NCI-H2107 treated with DMSO at 0.1 percent for 48 hours (cell line): ENCODE measurements at regions not wholly inside any gene's neighbourhood (a gene's known extent, or its start where the extent isn't known, plus 50 kb on each side); places are given as distances from the start of the nearest gene placed in this dataset.
"Not testable (repeated sequence)": the region's sequence is repeated elsewhere in the genome, so short reads cannot be mapped to it uniquely, and the experiment has no call there.

Source experiments
- DNase-seq: peaks from one replicate; lab custom pipeline; 2025; ENCODE audit not compliant: unreplicated experiment; lab: John Stamatoyannopoulos, UW

GRCh38 chr11:38746516-38746915 lies 2148.5 kb upstream of the RAG2 start:
- not testable (repeated sequence) for DNase-seq

GRCh38 chr11:38723361-38723760 lies 2125.3 kb upstream of the RAG2 start:
- DNase-seq: no peak

DNA sequence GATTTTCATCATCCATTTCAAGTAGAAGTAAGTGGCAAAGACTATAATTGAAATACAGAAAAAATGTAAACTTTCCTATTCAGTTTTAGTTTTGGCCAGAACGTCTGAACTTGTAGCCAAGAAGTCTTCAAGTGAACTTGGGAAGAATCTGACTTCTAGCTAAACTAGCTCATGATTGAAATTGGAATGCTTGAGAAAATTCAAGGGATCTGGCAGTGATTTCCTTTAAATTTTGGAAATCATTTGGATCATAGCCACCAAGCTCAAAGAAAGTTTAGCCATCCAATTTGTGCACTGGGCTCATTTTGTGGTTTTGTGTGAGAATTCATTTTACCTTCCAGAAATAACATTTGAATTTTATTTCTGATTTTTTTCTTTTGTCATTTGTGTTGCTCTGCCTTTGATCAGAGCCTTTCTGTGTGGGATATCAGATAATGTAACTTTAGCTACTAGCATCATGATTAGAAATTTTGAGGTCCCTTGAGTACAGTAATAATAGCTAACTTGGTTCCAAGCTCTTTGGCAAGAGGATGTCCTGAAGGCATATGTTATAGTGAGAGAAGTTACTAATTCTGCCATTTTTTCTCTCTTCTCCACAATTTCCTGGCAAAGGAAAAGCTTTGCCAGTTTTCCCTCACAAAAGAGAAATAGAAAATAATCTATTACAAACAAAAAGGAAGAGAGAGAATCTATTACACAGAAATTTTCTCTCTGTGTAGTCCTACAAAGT lies 2123.7 kb upstream of the RAG2 start:
- DNase-seq: no peak

- no peak for DNase-seq
These were observed 2120.6 kb upstream of the RAG2 start for GRCh38 chr11:38718659-38719058.

DNA sequence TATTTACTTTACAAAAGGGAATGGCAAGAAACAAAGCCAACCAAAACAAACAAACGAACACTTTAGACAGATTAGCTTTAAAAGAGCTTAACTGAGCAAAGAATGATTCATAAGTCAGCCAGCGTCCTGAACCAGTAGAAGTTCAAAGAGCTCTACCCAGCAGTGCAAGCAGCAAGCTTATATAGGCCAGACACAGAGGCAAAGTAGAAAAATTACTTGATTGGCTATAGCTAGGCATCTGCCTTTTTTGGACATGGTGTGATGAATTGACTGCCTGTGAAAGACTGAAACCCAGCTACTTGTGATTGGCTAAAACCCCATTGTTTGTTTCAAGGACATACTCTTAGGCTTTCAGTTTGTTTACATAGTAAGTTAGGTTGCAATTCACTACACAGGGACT lies 2120.0 kb upstream of the RAG2 start:
- no peak for DNase-seq

- no peak for DNase-seq
These were observed 2113.1 kb upstream of the RAG2 start for GRCh38 chr11:38711110-38711509.

GRCh38 chr11:38710262-38710661 lies 2112.2 kb upstream of the RAG2 start:
- DNase-seq: no peak

- no peak for DNase-seq
These were observed 2102.1 kb upstream of the RAG2 start for GRCh38 chr11:38700111-38700510.

- DNase-seq: no peak
These were observed 2095.3 kb upstream of the RAG2 start for GRCh38 chr11:38693306-38693705.

GRCh38 chr11:38690211-38690610 lies 2092.2 kb upstream of the RAG2 start:
- DNase-seq: not testable (repeated sequence)

- no peak for DNase-seq
These were observed 2089.0 kb upstream of the RAG2 start for GRCh38 chr11:38687008-38687407.

DNA sequence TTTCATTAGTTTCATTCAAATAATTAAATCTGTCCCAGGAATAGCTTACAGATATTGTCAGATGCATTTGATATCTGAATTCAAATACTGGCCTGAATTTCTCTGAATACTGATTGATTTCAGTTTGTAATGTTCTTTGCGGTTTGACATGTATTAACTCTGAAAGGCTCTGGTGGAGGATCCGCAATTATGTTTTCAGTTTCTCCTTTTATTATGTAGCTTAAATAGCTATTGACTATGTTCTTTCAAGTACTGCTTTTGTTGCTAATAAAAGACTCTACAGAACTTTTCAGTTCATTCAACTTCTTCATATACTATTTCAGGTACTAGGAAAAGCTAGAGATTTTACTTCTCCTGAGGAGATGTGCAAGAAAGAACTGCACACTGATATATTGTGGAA lies 2085.4 kb upstream of the RAG2 start:
- DNase-seq: no peak

DNA sequence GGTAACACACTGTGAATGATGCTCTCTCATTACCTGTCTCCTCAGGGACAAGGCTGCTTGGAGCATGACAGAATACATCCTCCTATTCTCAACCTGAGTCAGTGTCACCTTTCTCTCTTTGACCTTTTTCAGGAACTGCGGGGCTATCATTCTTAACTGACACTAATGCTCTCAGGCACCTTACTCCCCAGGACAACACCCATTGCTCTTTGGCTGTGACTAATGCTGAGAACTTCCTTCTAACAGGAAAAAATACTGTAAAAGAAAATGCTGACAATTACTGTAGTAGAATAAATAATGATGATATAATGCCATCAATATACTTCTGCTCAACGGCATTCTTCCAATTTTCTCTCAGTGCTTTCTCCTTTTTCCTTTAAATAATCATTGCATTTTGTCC lies 2082.7 kb upstream of the RAG2 start:
- no peak for DNase-seq

GRCh38 chr11:38680166-38680565 lies 2082.1 kb upstream of the RAG2 start:
- no peak for DNase-seq

DNA sequence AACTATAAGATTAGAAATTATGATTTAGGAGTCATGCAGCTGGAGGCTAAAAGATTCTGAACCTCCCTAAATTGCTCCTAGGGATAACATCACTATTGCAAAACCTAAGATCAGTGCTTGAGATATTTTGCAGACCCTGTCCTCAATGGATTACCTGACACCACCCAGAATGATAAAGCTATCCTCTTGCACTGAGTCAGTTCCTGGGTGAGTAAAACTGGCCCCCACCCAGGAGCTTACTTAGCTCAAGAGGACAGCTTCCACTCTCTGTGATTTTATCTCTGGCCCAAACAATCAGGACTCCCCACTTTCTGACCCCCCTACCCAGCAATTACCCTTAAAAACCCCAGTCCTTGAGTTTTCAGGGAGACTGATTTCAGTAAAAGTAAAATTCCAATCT lies 2074.4 kb upstream of the RAG2 start:
- DNase-seq: no peak

GRCh38 chr11:38667359-38667758 lies 2069.3 kb upstream of the RAG2 start:
- no peak for DNase-seq

DNA sequence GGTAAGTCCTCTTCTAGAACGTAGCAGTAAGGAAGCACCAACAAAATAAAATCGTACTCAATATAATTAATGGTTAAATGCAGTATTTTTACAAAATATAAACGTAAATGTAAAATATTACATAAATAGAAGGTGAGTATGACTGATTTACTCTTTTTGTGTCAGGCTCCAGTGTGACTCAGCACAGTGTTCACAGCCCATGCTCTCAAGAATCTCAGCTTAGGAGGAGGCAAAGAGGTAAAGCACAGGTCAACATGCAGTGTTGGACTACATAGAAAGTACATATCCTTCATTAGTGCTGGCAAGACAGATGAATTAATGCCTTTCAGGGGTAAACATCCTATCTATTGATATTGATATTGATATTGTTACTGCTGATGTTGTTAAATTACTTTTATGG lies 2050.6 kb upstream of the RAG2 start:
- DNase-seq: no peak

DNA sequence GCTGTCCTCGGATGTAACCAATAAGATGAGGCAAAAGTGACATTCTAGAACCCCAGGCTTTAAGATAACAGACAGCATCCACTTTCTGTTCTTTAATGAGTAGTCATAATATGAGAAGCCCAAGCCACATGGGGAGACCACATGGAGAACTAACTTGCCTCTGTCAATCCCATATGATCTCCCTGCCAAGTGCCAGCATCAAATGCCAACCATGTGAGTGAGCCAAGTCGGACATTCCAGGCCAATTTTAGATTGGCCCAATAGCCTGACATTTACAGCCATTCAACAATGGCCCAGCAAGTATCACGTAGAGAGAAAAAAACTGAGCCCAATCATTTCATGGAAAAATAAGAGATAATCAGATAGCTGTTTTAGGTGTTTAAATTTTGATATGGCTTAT lies 2048.3 kb upstream of the RAG2 start:
- no peak for DNase-seq

- DNase-seq: no peak
These were observed 2042.8 kb upstream of the RAG2 start for GRCh38 chr11:38640854-38641253.

DNA sequence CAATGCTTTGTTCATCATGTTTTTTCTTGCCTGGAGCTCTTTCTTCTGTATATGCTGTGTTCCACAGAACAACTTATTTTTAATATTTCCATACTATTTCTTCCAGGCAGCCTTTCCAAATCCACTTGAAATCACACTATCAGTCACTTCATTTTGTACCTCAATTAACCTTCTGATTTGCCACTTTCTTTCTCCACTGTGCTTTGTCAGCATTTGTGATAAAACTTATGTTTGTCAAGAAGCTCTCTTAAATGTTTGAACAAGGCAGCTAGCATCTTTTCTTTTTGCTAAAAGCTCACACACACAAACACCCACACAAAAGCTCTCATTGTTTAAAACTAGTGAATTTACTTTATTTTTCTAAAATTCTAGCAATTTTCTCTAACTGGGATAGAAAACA lies 2014.7 kb upstream of the RAG2 start:
- no peak for DNase-seq

DNA sequence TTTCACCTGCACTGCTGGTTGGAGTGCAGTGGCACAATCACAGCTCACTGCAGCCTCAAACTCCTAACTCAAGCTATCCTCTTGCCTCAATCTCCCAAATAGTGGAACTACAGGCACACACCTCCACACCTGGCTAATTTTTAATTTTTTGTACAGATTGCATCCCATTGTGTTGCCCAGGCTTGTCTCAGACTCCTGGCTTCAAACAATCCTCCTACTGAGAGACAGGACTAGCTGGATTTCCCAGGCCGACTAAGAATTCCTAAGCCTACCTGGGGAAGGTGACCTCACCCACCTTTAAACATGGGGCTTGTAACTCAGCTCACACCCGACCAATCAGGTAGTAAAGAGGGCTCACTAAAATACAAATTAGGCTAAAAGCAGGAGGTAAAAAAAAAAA lies 2003.3 kb upstream of the RAG2 start:
- DNase-seq: not testable (repeated sequence)

DNA sequence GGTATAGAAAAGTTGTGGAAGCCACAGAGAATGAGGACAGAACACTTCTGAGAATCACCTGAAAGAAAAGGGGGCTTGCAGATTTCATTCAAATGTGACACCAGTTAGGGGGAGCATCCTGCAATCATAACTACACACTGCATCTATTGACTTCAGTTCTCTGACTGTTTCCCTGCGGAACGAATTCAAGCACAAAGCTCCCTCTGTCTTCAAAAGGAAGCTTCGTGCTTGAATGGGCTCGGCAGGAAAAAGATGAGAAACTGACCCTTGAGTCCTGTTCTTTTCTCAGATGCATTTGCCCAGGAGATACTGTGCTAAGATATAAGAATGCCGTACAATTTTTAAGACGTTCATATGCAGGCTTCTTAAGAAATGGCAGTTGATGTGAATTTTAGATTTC lies 2000.4 kb upstream of the RAG2 start:
- no peak for DNase-seq

- DNase-seq: not testable (repeated sequence)
These were observed 1997.5 kb upstream of the RAG2 start for GRCh38 chr11:38595359-38596016.
